ENCODE measurements at regions not wholly inside any gene's neighbourhood (a gene's known extent, or its start where the extent isn't known, plus 50 kb on each side); places are given as distances from the start of the nearest gene placed in this dataset.

DNA sequence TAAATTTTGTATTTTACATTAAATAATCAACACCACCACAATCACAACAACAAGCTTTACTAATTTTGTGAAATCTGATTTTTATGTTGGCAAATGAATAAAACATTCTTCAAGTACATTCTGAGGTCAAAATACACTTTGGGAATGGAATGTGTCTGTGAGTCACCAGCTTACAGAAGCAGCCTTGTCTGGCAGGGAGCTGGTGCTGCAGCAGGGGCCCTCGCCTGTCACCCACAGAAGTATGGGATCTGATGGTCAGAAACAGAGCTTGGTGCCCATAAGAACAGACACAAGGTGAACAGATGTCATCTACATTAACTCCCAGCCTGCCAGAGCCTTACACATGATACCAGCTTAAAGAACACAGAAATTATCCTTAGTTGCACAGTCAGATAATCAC, 496.9 kb downstream of the CCSER2 start:
- TF ChIP-seq, protein P1, sequence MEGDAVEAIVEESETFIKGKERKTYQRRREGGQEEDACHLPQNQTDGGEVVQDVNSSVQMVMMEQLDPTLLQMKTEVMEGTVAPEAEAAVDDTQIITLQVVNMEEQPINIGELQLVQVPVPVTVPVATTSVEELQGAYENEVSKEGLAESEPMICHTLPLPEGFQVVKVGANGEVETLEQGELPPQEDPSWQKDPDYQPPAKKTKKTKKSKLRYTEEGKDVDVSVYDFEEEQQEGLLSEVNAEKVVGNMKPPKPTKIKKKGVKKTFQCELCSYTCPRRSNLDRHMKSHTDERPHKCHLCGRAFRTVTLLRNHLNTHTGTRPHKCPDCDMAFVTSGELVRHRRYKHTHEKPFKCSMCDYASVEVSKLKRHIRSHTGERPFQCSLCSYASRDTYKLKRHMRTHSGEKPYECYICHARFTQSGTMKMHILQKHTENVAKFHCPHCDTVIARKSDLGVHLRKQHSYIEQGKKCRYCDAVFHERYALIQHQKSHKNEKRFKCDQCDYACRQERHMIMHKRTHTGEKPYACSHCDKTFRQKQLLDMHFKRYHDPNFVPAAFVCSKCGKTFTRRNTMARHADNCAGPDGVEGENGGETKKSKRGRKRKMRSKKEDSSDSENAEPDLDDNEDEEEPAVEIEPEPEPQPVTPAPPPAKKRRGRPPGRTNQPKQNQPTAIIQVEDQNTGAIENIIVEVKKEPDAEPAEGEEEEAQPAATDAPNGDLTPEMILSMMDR (IDR thresholded peaks at IDR 0.05 in 4 of 5, conservative IDR thresholded peaks at IDR 0.05 in 1 of 5): no peak
- no peak for TF ChIP-seq POLR2A (IDR thresholded peaks at IDR 0.05)
